ENCODE measurements at regions not wholly inside any gene's neighbourhood (a gene's known extent, or its start where the extent isn't known, plus 50 kb on each side); places are given as distances from the start of the nearest gene placed in this dataset.
A peak's percentile ranks its signal among the peaks of the same experiment; 100 is the strongest.

- DNase-seq: no peak
These were observed 195.2 kb upstream of the C1QTNF7 start for GRCh38 chr4:15232366-15233263.

GRCh38 chr4:15233264-15233597 lies 194.6 kb upstream of the C1QTNF7 start:
- DNase-seq: peak; percentile 14

- DNase-seq: peak; percentile 28
These were observed 194.2 kb upstream of the C1QTNF7 start for GRCh38 chr4:15233626-15234025.

- DNase-seq: no peak
These were observed 193.5 kb upstream of the C1QTNF7 start for GRCh38 chr4:15234116-15234855.

GRCh38 chr4:15234856-15235126 lies 193.0 kb upstream of the C1QTNF7 start:
- no peak for DNase-seq

- no peak for DNase-seq
These were observed 192.7 kb upstream of the C1QTNF7 start for GRCh38 chr4:15235135-15235534.

GRCh38 chr4:15237648-15238230 lies 190.1 kb upstream of the C1QTNF7 start:
- DNase-seq: no peak

GRCh38 chr4:15238720-15239119 lies 189.1 kb upstream of the C1QTNF7 start:
- DNase-seq: peak; percentile 76

GRCh38 chr4:15239866-15240265 lies 188.0 kb upstream of the C1QTNF7 start:
- no peak for DNase-seq

GRCh38 chr4:15240764-15241163 lies 187.1 kb upstream of the C1QTNF7 start:
- DNase-seq: peak; percentile 27

- DNase-seq: no peak
These were observed 185.8 kb upstream of the C1QTNF7 start for GRCh38 chr4:15242021-15242420.

- no peak for DNase-seq
These were observed 183.5 kb upstream of the C1QTNF7 start for GRCh38 chr4:15244354-15244753.

GRCh38 chr4:15245006-15245530 lies 182.8 kb upstream of the C1QTNF7 start:
- DNase-seq: peak; percentile 13

GRCh38 chr4:15250021-15250441 lies 177.8 kb upstream of the C1QTNF7 start:
- DNase-seq: no peak

- DNase-seq: no peak
These were observed 174.5 kb upstream of the C1QTNF7 start for GRCh38 chr4:15253349-15253748.

- DNase-seq: no peak
These were observed 173.5 kb upstream of the C1QTNF7 start for GRCh38 chr4:15254236-15254880.

GRCh38 chr4:15255537-15255936 lies 172.3 kb upstream of the C1QTNF7 start:
- no peak for DNase-seq

- DNase-seq: no peak
These were observed 167.1 kb upstream of the C1QTNF7 start for GRCh38 chr4:15260758-15261157.

GRCh38 chr4:15262396-15262795 lies 165.4 kb upstream of the C1QTNF7 start:
- DNase-seq: no peak

GRCh38 chr4:15270201-15270600 lies 157.6 kb upstream of the C1QTNF7 start:
- no peak for DNase-seq

- no peak for DNase-seq
These were observed 141.8 kb upstream of the C1QTNF7 start for GRCh38 chr4:15286041-15286440.

- peak; percentile 20 for DNase-seq
These were observed 136.7 kb upstream of the C1QTNF7 start for GRCh38 chr4:15291122-15291521.

- DNase-seq: peak; percentile 91
These were observed 134.1 kb upstream of the C1QTNF7 start for GRCh38 chr4:15293711-15294110.
